A673 (cell line): ENCODE measurements at regions not wholly inside any gene's neighbourhood (a gene's known extent, or its start where the extent isn't known, plus 50 kb on each side); places are given as distances from the start of the nearest gene placed in this dataset.

Experiments used
- BruUV-seq: library from RNA; stranded (reverse); fragments of 400-500 nt; replicated peaks from 2 replicates; lab custom pipeline; 2021; lab: Mats Ljungman, UMichigan
- CTCF ChIA-PET: fragments of 300-600 bp; sonication (Branson Sonifier 250); formaldehyde crosslinking; loops from one replicate; lab custom pipeline; 2022; ENCODE audit warnings: antibody characterized with exemption; lab: Charles Lee
- POLR2A ChIA-PET: fragments of 300-600 bp; sonication (Branson Sonifier 250); formaldehyde crosslinking; loops from one replicate; lab custom pipeline; 2022; ENCODE audit warnings: antibody characterized with exemption; ENCODE audit not compliant: low non-redundant PET; lab: Charles Lee
- DNase-seq: peaks from one replicate; pipeline ENCODE4 v3.0.0-alpha.2; 2015; ENCODE audit warnings: low spot score
- H3K27ac ChIP-seq: fragments of 200-600 bp; sonication (generic); 2 replicates; pipeline ENCODE4 v1.5.1; 2016; ENCODE audit warnings: mixed run types, low read depth, mild to moderate bottlenecking, mixed read lengths, antibody characterized with exemption, low read length; ENCODE audit not compliant: poor library complexity, severe bottlenecking
- H3K27me3 ChIP-seq: fragments of 200-600 bp; sonication (generic); replicated peaks from 2 replicates; pipeline ENCODE4 v1.6.1; 2017; ENCODE audit warnings: mixed run types, low read depth, mild to moderate bottlenecking, mixed read lengths, antibody characterized with exemption, low read length; ENCODE audit not compliant: insufficient read depth, poor library complexity
- H3K36me3 ChIP-seq: fragments of 200-600 bp; sonication (generic); 2 replicates; pipeline ENCODE4 v1.6.1; 2016; ENCODE audit warnings: mixed run types, mild to moderate bottlenecking, mixed read lengths, antibody characterized with exemption, low read length; ENCODE audit not compliant: insufficient read depth, poor library complexity, severe bottlenecking
- H3K4me1 ChIP-seq: fragments of 200-600 bp; sonication (generic); 2 replicates; pipeline ENCODE4 v1.6.1; 2017; ENCODE audit warnings: mixed run types, mild to moderate bottlenecking, mixed read lengths, antibody characterized with exemption, low read length; ENCODE audit not compliant: insufficient read depth, poor library complexity, severe bottlenecking
- H3K4me3 ChIP-seq: fragments of 200-600 bp; sonication (generic); 2 replicates; pipeline ENCODE4 v1.5.1; 2016; ENCODE audit warnings: low read depth, mixed run types, mild to moderate bottlenecking, mixed read lengths, low read length; ENCODE audit not compliant: poor library complexity, severe bottlenecking
- H3K9me3 ChIP-seq: fragments of 200-600 bp; sonication (generic); 2 replicates; pipeline ENCODE4 v1.6.1; 2016; ENCODE audit warnings: mixed run types, low read depth, mild to moderate bottlenecking, mixed read lengths, antibody characterized with exemption, low read length; ENCODE audit not compliant: poor library complexity, severe bottlenecking
- EZH2 ChIP-seq: fragments of 200-600 bp; sonication (generic); IDR thresholded peaks from 2 replicates; pipeline ENCODE4 v1.6.1; 2017; ENCODE audit warnings: borderline replicate concordance, low read depth, mild to moderate bottlenecking, mixed read lengths, antibody characterized with exemption, low read length; ENCODE audit not compliant: poor library complexity, severe bottlenecking
- intact Hi-C: fragments of 100-400 bp; cut with micrococcal nuclease; formaldehyde crosslinking; loops from one replicate; pipeline ENCODE4 v1.10.0; 2022; ENCODE audit not compliant: unreplicated experiment
- TF ChIP-seq, protein P1 (sequence below): fragments of 300-800, 200-600 bp; sonication (generic); conservative IDR thresholded peaks from 2 replicates; pipeline ENCODE4 v1.5.1; 2017; ENCODE audit warnings: low read depth, mild to moderate bottlenecking, antibody characterized with exemption, low read length, moderate library complexity, mixed read lengths

DNA sequence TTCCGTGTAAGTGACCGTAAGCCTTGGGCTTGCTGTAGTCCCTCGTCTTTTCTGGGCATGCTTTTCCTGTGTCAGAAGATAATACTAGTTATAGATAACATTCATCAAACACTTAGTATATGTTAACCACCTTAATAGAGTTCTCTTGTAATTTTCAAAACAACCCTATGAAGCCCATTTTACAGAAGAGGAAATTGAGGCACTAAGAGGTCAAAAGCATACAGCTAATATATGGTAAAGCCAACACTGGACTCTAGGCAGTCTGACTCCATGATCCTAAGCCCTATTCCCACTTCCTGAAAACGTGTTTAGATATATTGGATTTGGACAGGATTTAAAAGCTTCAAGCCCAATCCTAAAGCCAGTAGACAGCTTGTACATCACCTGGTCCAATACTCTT lies 153.8 kb downstream of the CEP120 start:
- no peak for DNase-seq
- Histone ChIP-seq H3K9me3 (no peaks in the 10 kb centered on the region), H3K27ac (no peak overlapping the region), H3K36me3 (no peaks in the 10 kb centered on the region), H3K4me1 (peaks cover 4% of the 10 kb centered on the region), H3K27me3 (no peaks in the 10 kb centered on the region), H3K4me3 (no peak overlapping the region)
- BruUV-seq: no TSS peak
- CTCF ChIA-PET: no interaction called here
- POLR2A ChIA-PET: no interaction called here
- TF ChIP-seq, protein P1, sequence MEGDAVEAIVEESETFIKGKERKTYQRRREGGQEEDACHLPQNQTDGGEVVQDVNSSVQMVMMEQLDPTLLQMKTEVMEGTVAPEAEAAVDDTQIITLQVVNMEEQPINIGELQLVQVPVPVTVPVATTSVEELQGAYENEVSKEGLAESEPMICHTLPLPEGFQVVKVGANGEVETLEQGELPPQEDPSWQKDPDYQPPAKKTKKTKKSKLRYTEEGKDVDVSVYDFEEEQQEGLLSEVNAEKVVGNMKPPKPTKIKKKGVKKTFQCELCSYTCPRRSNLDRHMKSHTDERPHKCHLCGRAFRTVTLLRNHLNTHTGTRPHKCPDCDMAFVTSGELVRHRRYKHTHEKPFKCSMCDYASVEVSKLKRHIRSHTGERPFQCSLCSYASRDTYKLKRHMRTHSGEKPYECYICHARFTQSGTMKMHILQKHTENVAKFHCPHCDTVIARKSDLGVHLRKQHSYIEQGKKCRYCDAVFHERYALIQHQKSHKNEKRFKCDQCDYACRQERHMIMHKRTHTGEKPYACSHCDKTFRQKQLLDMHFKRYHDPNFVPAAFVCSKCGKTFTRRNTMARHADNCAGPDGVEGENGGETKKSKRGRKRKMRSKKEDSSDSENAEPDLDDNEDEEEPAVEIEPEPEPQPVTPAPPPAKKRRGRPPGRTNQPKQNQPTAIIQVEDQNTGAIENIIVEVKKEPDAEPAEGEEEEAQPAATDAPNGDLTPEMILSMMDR: no peak
- intact Hi-C loops: no loop called here

DNA sequence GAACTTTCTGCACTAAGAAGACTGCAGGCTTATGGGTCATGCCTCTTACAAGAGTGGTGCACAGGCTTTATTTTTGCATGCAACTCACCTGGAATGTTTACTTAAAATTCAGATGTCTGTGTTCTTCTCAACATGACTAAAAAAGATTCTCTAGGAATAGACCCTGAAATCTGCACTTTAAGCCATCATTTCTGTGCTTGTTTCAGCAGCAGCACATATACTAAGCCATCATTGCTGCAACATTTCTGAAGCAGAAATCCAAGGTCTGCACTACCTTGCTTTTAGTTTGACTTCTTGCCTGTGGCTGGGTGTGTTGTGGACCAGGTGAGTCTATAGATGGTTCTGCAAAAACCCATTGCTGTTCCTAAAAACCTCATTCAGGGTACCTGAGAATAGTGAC lies 156.8 kb downstream of the CEP120 start:
- no peak for TF ChIP-seq EZH2
- TF ChIP-seq, protein P1: no peak
- no TSS peak for BruUV-seq
- DNase-seq: no peak
- H3K4me1 ChIP-seq: peaks cover 10% of the 10 kb centered on the region
- H3K9me3 ChIP-seq: no peaks in the 10 kb centered on the region
- H3K27ac ChIP-seq: no peak overlapping the region
- H3K4me3 ChIP-seq: no peak overlapping the region
- no peaks in the 10 kb centered on the region for H3K36me3 ChIP-seq
- intact Hi-C loops: no loop called here
- ChIA-PET POLR2A (no interaction called here), CTCF (no interaction called here)
- H3K27me3 ChIP-seq: no peaks in the 10 kb centered on the region

DNA sequence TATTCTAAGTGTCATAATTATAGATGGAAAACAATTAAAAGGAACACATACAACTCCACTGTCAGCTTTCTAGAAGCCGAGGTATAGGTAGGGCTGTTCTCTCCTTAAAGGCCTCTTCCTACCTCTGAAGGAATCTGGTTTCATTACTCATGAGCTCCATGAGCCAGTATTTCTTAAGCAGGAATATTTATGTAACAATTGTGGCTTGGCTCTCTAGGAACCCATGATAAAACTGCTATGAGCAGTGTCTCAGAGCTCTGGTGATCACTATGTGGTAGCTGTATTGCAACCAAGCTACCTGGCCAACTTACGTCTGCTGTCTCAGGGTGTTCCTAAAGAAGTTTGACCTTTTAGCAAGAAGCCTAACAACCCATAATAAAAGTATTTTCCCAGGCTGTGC lies 157.7 kb downstream of the CEP120 start:
- Histone ChIP-seq H3K27ac (no peak overlapping the region), H3K4me3 (no peak overlapping the region), H3K36me3 (no peaks in the 10 kb centered on the region), H3K4me1 (peaks cover 10% of the 10 kb centered on the region), H3K27me3 (no peaks in the 10 kb centered on the region), H3K9me3 (no peaks in the 10 kb centered on the region)
- no TSS peak for BruUV-seq
- TF ChIP-seq EZH2: no peak
- TF ChIP-seq, protein P1: no peak
- intact Hi-C loops: no loop called here
- no peak for DNase-seq
- ChIA-PET POLR2A (no interaction called here), CTCF (no interaction called here)
